HT1080 (cell line): ENCODE measurements at regions not wholly inside any gene's neighbourhood (a gene's known extent, or its start where the extent isn't known, plus 50 kb on each side); places are given as distances from the start of the nearest gene placed in this dataset.
"Not testable (repeated sequence)": the region's sequence is repeated elsewhere in the genome, so short reads cannot be mapped to it uniquely, and the experiment has no call there.

ENCODE experiments used
- DNase-seq: peaks from one replicate; pipeline ENCODE4 v3.0.0-alpha.2; 2015; ENCODE audit warnings: low read depth

GRCh38 chr18:60209042-60209441, 163.5 kb downstream of the MC4R start:
- no peak for DNase-seq

GRCh38 chr18:60202708-60203107, 169.9 kb downstream of the MC4R start:
- no peak for DNase-seq

GRCh38 chr18:60200558-60200957, 172.0 kb downstream of the MC4R start:
- no peak for DNase-seq

DNA sequence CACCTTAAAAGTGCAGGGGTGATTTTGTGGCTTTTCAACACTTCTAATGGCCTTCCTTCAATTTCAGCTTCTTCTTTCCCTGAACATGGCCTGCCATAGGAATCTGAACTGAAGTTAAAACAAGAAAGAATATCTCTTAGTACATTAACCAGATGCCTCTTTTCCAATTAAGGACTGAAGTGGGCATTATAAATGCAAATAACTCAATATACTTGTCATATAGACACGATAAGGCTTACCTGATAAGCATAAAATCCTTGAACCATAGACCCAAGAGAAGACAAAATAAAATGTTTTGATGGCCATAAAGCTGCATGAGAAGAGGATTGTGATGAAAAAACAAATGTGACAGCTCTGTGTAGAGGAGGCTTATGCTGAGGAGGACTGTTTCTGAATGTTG, 173.1 kb downstream of the MC4R start:
- DNase-seq: no peak

DNA sequence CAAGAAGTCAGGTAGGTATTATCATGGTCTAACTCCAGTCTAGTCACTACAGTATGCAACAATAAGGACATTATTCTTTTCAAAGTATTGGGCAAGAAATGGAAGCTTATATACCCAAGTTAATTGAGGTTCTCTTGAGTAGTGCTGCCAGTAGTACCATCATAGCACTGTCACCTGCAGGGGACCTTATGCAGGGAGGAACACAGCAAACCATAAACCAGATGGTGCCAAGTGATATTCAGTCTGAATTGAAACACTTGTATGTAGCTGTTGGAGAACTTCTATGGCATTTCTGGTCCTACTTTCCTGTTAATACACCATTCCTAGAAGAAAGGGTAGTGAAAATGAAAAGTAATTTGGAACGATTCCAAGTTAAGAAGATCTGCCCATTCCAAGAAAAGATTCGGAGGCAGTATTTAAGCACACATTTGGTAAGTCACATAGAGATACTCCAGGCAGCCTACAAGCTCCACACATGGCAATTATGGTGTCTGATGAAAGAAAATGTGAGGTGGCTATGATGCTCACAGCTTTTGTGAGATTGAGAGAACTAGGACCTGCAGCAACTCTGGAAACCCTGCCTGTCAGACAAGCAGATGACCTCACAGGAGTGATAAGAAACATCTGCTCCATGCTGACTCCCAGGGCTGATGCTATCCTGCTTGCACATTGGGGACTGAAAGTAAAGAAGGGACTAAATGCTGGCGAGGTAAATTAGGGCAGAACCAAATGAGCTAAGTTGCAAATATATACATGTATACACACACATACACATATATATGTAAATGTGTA, 174.7 kb downstream of the MC4R start:
- DNase-seq: no peak

DNA sequence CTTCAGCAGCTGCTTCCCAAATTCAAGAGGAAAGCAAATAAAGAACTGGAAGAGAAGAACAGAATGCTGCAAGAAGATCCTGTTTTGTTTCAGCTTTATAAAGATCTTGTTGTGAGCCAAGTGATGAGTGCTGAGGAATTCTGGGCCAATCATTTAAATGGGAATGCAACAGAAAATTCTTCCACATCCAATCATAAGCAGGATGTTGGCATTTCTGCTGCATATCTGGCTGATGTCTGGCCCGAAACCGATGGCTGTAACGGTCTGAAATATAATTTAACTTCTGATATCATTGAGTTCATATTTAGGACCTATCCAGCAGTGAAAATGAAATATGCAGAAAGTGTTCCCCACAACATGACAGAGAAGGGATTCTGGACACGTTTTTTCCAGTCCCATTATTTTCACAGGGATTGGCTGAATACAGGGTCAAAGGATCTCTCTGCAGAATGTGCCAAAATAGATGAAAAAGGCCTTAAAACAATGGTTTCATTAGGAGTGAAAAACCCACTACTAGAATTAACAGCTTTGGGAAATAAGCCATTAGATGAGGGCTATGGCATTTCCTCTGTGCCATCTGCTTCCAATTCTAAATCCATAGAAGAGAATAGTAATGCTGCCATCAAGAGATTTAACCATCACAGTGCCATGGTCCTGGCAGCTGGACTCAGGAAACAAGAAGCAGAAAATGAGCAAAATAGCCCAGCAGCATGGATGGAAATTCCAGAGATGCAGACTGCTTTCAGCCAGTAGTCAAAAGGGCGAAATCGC, 175.6 kb downstream of the MC4R start:
- DNase-seq: no peak

- no peak for DNase-seq
Observed at GRCh38 chr18:60193780-60194179, 178.8 kb downstream of the MC4R start.

DNA sequence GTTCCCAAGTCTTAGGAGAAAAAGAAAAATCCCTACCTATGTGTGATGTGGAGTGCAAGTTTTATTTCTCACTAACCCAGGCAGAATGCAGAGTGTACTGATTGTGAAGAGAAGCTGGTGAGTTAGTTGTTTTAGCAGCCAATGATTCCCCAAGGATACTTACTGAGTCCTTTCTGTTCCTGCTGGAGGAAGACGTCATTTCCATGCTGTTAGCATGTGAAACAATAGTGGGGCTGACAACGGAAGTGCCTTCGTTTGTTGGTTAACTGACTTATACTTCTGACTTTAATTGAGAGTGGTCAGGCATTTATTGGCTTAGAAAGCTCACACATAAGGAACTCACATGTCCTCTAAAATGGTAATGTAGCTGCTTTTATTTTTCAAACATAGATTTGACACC, 180.6 kb downstream of the MC4R start:
- peak; percentile 28 for DNase-seq

GRCh38 chr18:60189856-60190255, 182.7 kb downstream of the MC4R start:
- DNase-seq: no peak

GRCh38 chr18:60188958-60189357, 183.6 kb downstream of the MC4R start:
- no peak for DNase-seq

GRCh38 chr18:60182223-60182622, 190.4 kb downstream of the MC4R start:
- no peak for DNase-seq

DNA sequence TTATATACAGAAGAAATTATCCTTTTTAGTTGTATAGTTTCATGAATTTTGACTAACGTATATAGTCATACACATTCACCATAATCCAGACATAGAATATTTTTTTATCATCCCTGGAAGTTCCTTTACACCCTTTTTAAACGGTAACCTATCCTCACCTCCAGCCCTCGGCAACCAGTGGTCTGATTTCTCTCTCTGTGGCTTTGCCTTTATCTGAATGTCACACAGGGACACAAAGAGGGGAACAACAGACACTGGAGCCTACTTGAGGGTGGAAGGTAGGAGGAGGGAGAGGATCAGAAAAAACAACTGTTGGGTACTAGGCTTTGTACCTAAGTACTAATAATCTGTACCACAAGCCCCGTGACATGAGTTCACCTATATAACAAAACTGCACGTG, 191.9 kb downstream of the MC4R start:
- no peak for DNase-seq

GRCh38 chr18:60178224-60178623, 194.4 kb downstream of the MC4R start:
- not testable (repeated sequence) for DNase-seq

DNA sequence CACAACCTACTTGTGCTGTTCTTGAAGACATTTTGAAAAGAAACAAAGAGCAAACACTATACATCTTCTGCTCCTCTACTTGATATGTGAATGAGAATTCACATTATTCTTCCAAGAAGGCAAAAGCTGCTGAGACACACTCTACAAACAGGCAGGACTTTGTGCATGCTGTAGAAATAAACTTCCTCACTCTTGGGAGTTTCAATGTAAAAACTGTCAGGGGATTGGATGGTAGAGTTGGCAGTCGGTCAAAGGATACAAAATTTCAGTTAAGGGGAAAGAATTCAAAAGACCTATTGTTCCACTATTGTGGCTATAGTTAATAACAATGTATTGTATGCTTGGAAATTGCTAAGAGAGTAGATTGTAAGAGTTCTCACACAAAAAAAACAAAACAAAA, 196.3 kb downstream of the MC4R start:
- peak; percentile 4 for DNase-seq

DNA sequence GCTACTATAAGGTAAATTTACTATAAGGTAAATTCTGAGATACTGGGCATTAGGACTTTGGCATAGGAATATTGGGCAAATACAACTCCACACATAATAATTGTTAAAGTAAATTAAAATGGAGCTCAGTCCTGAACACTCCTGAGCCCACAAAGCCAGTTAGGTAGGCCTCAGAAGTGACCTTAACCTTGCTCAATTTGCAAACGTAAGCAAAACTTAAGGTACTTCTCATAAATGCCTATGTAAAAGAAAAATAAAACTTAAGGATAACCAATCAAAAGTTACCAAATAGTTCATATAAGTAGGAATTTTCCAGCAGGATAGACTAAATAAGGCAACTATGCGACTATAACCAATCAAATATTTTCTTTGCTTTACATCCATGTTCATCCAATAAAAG, 197.7 kb downstream of the MC4R start:
- no peak for DNase-seq

- no peak for DNase-seq
Observed at GRCh38 chr18:60172030-60172429, 200.5 kb downstream of the MC4R start.

GRCh38 chr18:60163622-60164021, 209.0 kb downstream of the MC4R start:
- DNase-seq: no peak

DNA sequence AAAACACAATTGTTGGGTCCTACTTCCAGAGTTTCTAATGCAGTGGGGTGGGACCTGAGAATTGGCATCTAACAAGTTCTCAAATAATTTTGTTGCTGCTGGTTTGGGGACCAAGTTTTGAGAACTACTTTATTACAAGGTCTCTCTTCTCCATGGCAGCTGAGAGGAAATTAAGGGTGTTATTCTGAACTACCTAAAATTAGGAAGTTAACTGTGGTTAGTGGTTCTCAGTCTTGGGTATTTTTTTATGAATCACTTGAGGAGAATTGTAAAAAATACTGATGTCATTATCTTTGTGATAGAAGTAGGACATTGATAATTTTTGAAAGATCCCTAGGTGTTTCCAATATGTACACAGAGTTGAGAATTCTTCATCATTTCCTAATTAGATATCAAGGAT, 210.2 kb downstream of the MC4R start:
- DNase-seq: no peak

- no peak for DNase-seq
Observed at GRCh38 chr18:60157810-60158209, 214.8 kb downstream of the MC4R start.

GRCh38 chr18:60153376-60153775, 219.2 kb downstream of the MC4R start:
- DNase-seq: no peak

- no peak for DNase-seq
Observed at GRCh38 chr18:60149316-60149715, 223.3 kb downstream of the MC4R start.

DNA sequence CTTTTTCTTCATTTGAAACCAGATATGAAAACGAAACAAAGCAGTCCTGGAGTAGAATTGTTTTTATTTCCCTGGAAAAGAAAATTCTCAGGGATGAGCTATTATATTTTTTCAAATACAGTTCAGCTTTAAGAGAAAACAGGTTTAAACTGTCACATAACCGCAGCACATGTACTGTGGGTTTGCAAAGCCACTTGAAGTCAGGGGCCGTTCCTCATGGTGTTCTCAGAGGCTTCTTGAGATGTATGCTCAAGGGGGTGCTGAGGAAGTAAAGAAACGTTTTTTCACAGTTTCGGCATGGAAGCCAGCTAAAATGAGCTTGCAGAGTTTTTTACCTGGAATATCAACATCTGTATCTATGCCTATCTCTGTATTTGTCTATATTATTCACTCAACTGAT, 225.3 kb downstream of the MC4R start:
- DNase-seq: no peak
